Tibial nerve (tissue), 4 donors: ENCODE measurements at regions not wholly inside any gene's neighbourhood (a gene's known extent, or its start where the extent isn't known, plus 50 kb on each side); places are given as distances from the start of the nearest gene placed in this dataset.

Source experiments
- CTCF ChIP-seq, 5 experiments: fragments of 200-600 bp in 3 of 5; fragments of 450-650 bp in 2 of 5; sonication (generic) in 3 of 5; IDR thresholded peaks; one replicate each; pipeline ENCODE4 v1.5.1; 2016 to 2019; ENCODE audit warnings: antibody characterized with exemption in 5 of 5, mild to moderate bottlenecking in 3 of 5, moderate library complexity in 2 of 5
- EP300 ChIP-seq, 2 donors: sonication (generic); formaldehyde crosslinking; IDR thresholded peaks; one replicate each; pipeline ENCODE4 v1.6.1; 2017; ENCODE audit warnings: antibody characterized with exemption in 2 of 2, mild to moderate bottlenecking in 1 of 2
- POLR2A ChIP-seq, 2 donors: fragments of 450-650 bp; IDR thresholded peaks; one replicate each; pipeline ENCODE4 v1.6.1; 2017; ENCODE audit warnings: antibody characterized with exemption in 2 of 2, mild to moderate bottlenecking in 2 of 2, moderate library complexity in 2 of 2

- TF ChIP-seq CTCF (IDR thresholded peaks at IDR 0.05) = no peak
- TF ChIP-seq POLR2A (IDR thresholded peaks at IDR 0.05) = no peak
- no peak for TF ChIP-seq EP300 (IDR thresholded peaks at IDR 0.05)
Measured at GRCh38 chr12:3437986-3438385, 53.0 kb upstream of the PRMT8 start.
